ENCODE measurements at regions not wholly inside any gene's neighbourhood (a gene's known extent, or its start where the extent isn't known, plus 50 kb on each side); places are given as distances from the start of the nearest gene placed in this dataset.

DNA sequence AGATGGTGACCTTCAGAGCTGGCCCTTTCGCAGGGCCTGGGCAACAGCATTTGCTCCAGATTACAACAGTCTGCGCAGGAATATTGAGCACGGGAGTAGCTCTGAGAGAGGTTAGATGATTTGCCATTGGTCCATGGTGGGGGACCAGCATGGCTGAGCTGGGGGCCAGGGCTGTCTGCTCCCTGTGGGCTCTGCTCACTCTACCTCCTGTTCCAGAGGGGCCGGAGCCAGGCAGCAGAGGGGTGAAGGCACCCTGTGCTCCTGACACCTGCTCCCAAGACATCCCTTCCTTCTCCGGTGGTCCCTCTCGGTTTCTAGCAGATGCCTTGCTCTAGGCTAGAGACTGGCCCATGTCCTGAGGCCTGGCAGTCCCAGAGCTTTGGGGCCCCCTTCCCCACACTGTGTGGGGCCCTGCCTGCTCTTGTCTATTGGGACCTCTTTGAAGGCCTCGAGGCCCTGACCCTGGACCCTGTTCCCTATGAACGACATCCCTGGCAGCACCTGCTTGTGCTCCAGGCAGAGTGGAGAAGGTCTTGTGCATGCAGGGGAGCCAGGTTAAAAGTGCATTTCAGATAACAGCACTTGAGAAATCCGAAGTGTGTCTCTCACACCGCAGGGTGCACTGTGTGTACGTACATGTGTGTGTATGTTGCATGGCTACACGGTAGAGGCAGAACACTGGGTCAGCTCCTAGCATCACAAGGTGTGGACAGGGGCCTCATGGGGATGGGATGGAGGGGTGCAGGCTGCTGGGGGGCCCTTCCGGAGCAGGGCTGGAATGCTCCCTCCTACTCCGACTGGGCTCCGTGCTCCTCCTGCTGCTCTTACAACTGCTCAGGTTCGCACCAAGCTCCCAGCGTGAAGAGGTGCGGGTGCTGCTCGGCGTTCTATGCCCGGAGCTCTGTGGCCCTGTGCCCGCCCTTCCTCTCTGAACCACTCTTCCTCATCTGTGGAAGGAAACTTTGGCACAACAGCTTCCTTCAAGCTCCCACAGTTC lies 123.3 kb upstream of the B3GAT1 start:
- Mint-ChIP-seq H3K27ac (no peak overlapping the region), H3K4me1 (peaks cover 13% of the 10 kb centered on the region), H3K9me3 (peaks cover 4% of the 10 kb centered on the region), H3K4me3 (no peak overlapping the region), H3K27me3 (ENCODE audit: low read depth) (peaks cover 44% of the 10 kb centered on the region), H3K36me3 (ENCODE audit: low read depth) (no peaks in the 10 kb centered on the region)
- TF ChIP-seq, protein P1, sequence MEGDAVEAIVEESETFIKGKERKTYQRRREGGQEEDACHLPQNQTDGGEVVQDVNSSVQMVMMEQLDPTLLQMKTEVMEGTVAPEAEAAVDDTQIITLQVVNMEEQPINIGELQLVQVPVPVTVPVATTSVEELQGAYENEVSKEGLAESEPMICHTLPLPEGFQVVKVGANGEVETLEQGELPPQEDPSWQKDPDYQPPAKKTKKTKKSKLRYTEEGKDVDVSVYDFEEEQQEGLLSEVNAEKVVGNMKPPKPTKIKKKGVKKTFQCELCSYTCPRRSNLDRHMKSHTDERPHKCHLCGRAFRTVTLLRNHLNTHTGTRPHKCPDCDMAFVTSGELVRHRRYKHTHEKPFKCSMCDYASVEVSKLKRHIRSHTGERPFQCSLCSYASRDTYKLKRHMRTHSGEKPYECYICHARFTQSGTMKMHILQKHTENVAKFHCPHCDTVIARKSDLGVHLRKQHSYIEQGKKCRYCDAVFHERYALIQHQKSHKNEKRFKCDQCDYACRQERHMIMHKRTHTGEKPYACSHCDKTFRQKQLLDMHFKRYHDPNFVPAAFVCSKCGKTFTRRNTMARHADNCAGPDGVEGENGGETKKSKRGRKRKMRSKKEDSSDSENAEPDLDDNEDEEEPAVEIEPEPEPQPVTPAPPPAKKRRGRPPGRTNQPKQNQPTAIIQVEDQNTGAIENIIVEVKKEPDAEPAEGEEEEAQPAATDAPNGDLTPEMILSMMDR (IDR thresholded peaks at IDR 0.05; ENCODE audit: unreplicated experiment in 3 of 3), result no peak

DNA sequence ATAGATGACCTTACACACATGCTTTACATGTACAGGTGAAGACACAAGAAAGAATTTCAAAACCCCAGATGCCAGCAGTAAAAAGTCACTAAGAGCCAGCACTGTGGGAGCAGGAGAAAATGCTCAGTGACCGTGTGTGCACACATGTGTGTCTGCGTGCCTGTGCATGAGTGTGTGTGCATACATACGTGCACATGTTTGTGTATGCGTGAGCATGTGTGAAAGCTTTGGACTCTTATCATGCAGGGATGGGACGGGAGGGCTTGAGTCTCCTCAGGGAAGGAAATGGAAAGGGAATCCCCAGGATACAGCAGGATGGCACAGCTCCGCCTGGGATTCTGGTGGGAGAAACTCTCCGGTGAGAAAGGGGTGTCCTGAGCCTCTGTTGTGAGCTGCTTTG lies 121.5 kb upstream of the B3GAT1 start:
- peaks cover 32% of the 10 kb centered on the region for H3K27me3 Mint-ChIP-seq (ENCODE audit: low read depth)
- H3K27ac Mint-ChIP-seq, result no peak overlapping the region
- no peaks in the 10 kb centered on the region for H3K9me3 Mint-ChIP-seq
- TF ChIP-seq, protein P1 (IDR thresholded peaks at IDR 0.05; ENCODE audit: unreplicated experiment in 3 of 3), result no peak
- no peaks in the 10 kb centered on the region for H3K36me3 Mint-ChIP-seq (ENCODE audit: low read depth)
- peaks cover 13% of the 10 kb centered on the region for H3K4me1 Mint-ChIP-seq
- no peak overlapping the region for H3K4me3 Mint-ChIP-seq

DNA sequence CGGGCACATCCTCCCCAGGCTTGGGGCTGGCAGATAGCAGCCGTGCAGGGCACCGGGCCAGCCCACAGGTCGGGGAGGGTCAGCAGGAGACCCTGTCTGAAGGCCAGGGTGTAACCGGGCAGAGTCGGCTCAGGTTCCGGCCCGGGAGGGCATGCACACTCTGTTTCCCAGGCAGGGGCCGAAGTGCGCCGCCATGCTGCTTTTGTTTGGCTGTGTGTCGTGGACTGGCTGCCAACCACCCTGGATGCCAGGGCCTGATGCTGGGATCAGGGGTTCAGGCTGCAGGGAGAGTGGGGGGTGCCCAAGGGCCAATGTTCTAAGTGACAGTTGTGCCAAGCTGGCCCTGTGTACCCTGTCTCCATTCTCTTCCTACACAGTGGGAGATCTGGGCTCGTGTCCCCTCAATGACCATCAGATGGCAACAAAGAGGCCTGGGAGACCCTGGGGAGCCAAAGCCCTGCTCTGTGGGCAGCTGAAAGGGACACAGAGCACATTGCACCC lies 120.9 kb upstream of the B3GAT1 start:
- H3K36me3 Mint-ChIP-seq (ENCODE audit: low read depth), result no peaks in the 10 kb centered on the region
- H3K27ac Mint-ChIP-seq, result no peak overlapping the region
- H3K4me1 Mint-ChIP-seq, result peaks cover 13% of the 10 kb centered on the region
- no peaks in the 10 kb centered on the region for H3K9me3 Mint-ChIP-seq
- peaks cover 32% of the 10 kb centered on the region for H3K27me3 Mint-ChIP-seq (ENCODE audit: low read depth)
- no peak overlapping the region for H3K4me3 Mint-ChIP-seq
- TF ChIP-seq, protein P1 (IDR thresholded peaks at IDR 0.05; ENCODE audit: unreplicated experiment in 3 of 3), result no peak

DNA sequence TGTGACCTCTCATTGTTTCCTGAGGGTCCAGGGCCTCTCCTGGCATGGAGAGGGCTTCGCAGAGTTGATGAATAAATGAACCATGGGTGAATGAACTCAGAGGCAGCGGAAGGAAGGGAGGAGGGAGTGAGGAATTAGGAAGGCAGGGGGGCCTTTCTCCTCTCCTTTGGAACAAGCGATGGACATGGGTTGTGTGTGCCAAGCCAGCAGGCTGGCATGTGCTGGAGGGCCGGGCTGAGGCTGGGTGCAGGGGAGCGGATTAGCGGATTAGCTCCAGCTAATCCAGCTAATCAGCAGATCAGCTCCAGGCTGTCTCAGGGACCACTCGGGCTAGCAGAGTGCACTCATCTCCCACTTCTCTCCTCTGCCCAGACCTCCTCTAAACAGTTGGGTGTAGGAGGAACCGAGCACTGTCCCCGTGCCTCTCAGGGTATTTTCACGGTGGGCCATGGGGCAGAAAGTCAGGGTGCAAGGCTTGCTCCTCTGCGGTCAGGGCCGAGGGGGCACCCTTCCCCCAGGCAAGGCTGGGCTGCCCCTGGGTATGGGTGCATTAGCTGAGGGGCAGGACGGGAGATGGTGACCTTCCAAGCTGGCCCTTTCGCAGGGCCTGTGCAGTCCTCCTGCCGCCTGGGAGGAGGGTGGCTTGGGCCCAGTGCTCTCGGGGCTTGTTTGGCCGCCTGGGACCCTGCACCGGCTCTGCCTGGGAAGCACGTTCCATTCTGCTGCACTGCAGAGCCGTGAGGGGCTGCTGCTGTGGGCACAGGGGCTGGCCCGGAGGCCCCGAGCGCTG lies 120.3 kb upstream of the B3GAT1 start:
- Mint-ChIP-seq H3K4me3 (no peak overlapping the region), H3K27ac (peak overlapping the region in 1 of 3 experiments; percentile 38), H3K36me3 (ENCODE audit: low read depth) (no peaks in the 10 kb centered on the region), H3K4me1 (peaks cover 13% of the 10 kb centered on the region), H3K9me3 (no peaks in the 10 kb centered on the region), H3K27me3 (ENCODE audit: low read depth) (peaks cover 30% of the 10 kb centered on the region)
- TF ChIP-seq, protein P1 (IDR thresholded peaks at IDR 0.05; ENCODE audit: unreplicated experiment in 3 of 3), result no peak

DNA sequence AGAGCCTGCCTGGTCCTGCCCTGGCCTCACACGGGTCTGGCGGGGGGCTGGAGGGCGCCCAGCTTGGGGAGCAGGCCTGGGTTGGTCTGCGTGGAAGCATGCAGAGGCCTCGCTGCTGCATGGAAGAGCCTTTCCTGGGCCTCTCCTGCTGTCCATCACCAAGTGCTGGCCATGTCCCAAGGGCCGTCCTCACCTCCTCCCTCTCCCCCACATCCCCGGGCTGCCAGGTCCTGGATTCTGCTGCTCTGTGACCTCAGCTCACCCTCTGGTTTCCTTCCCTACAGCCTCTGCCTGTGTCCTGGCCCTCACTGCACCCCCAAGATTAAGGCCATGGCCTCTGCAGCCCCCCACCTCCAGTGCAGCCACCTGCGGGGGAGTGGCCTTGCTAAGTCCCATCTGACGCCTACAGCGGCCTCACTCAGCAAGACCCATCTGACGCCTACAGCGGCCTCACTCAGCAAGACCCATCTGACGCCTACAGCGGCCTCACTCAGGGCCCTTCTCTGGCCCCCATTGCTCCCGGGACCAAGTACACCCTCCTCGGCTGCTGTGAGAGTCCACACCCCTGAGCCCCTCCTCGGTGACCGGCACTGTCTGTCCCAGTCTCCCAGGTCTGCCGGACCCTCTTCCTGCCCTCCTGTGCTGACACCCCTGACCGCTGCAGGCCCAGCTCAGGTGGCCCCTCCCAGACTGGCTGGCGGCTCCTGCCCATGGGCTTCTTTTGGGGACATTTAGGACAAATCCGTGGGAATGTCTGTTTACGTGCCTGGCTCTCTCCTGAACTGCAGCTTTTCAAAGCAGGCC lies 119.5 kb upstream of the B3GAT1 start:
- Mint-ChIP-seq H3K27ac (peak overlapping the region in 1 of 3 experiments; percentile 38), H3K36me3 (ENCODE audit: low read depth) (no peaks in the 10 kb centered on the region), H3K4me1 (peaks cover 13% of the 10 kb centered on the region), H3K27me3 (ENCODE audit: low read depth) (peaks cover 30% of the 10 kb centered on the region), H3K4me3 (no peak overlapping the region), H3K9me3 (no peaks in the 10 kb centered on the region)
- TF ChIP-seq, protein P1 (IDR thresholded peaks at IDR 0.05; ENCODE audit: unreplicated experiment in 3 of 3), result no peak

Data from nephron (organoid).